SH-SY5Y (cell line): ENCODE measurements at regions not wholly inside any gene's neighbourhood (a gene's known extent, or its start where the extent isn't known, plus 50 kb on each side); places are given as distances from the start of the nearest gene placed in this dataset.

Experiments
- GATA2 ChIP-seq: IDR thresholded peaks from 2 replicates; pipeline ENCODE4 v1.6.1; 2011; ENCODE audit warnings: mild to moderate bottlenecking, low read depth, low read length
- GATA3 ChIP-seq: IDR thresholded peaks from 2 replicates; pipeline ENCODE4 v1.6.1; 2011; ENCODE audit warnings: low read depth, mild to moderate bottlenecking, low read length, moderate library complexity

- no peak for TF ChIP-seq GATA2
- TF ChIP-seq GATA3 = no peak
Observed at GRCh38 chr7:24025765-24026164, 258.2 kb upstream of the NPY start.
